ENCODE measurements at regions not wholly inside any gene's neighbourhood (a gene's known extent, or its start where the extent isn't known, plus 50 kb on each side); places are given as distances from the start of the nearest gene placed in this dataset.

DNA sequence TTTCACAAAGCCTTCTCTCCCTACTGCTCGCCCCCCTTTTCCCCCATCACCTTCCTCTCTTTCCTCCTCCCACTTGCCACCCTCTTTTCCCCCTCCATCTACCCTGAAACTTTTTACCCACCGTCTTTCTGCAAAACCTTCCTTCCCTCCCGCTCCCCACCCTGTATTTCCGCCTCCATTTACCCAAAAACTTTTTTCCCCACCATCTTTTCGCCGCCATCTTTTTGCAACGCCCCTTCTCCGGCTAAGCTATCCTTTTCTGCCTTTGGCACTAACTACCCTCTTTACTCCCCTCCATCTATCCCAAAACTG is 205.2 kb upstream of the WSB1 start:
- TF ChIP-seq CTCF (IDR thresholded peaks at IDR 0.05) (no peak), EP300 (IDR thresholded peaks at IDR 0.05) (no peak), POLR2AphosphoS5 (IDR thresholded peaks at IDR 0.05) (no peak), POLR2A (IDR thresholded peaks at IDR 0.05) (no peak)
